Fibroblast of the aortic adventitia (primary cell): ENCODE measurements at regions not wholly inside any gene's neighbourhood (a gene's known extent, or its start where the extent isn't known, plus 50 kb on each side); places are given as distances from the start of the nearest gene placed in this dataset.

Experiments
- DNase-seq: peaks from one replicate; pipeline ENCODE4 v3.0.0-alpha.2; 2010; ENCODE audit warnings: low read depth
- H3K4me3 ChIP-seq: 2 replicates; pipeline ENCODE4 v1.5.1; 2011; ENCODE audit warnings: low read depth, mild to moderate bottlenecking, control low read depth, low read length, moderate library complexity
- TF ChIP-seq, protein P1 (sequence below): IDR thresholded peaks from 2 replicates; pipeline ENCODE4 v1.5.1; 2011; ENCODE audit warnings: mild to moderate bottlenecking, low read length, control low read depth, inconsistent platforms; ENCODE audit not compliant: insufficient read depth

DNA sequence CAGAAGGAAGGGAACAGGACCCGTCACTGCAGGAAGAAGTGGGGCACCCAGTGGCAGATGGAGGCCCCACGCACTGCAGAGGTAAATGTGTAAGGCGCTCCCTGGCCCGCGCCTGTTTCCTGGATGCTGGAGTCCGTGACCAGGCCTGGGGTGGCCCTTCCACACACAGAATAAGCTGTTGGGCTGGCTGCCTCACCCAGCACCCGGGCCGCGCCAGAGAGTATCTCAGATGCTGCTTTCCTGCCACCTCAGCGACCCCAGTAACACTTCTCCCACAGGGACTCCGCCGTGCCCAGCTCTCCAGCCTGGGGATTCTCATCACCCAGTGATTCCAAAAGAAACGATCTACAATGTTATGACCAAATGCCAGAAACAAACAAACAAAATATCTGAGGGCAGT, 1993.1 kb downstream of the TP53TG3F start:
- no peak overlapping the region for H3K4me3 ChIP-seq
- DNase-seq = no peak
- TF ChIP-seq, protein P1, sequence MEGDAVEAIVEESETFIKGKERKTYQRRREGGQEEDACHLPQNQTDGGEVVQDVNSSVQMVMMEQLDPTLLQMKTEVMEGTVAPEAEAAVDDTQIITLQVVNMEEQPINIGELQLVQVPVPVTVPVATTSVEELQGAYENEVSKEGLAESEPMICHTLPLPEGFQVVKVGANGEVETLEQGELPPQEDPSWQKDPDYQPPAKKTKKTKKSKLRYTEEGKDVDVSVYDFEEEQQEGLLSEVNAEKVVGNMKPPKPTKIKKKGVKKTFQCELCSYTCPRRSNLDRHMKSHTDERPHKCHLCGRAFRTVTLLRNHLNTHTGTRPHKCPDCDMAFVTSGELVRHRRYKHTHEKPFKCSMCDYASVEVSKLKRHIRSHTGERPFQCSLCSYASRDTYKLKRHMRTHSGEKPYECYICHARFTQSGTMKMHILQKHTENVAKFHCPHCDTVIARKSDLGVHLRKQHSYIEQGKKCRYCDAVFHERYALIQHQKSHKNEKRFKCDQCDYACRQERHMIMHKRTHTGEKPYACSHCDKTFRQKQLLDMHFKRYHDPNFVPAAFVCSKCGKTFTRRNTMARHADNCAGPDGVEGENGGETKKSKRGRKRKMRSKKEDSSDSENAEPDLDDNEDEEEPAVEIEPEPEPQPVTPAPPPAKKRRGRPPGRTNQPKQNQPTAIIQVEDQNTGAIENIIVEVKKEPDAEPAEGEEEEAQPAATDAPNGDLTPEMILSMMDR = no peak

DNA sequence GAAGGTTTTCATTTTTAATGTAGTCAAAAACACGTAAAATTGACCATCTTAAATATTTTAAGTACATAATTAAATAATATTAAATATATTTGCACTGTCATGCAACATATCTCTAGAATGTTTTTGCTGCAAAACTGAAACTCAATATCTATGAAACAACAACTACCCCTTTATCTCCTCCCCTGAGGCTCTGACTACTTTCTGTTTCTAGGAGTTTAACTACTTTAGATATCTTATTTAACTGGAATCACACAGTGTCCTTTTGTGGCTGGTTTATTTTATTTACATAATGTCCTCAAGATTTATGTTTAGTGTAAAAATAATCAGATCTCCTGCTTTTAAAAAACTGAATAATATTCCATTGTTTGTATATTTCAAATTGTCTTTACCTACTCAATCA, 2003.9 kb downstream of the TP53TG3F start:
- TF ChIP-seq, protein P1 = no peak
- no peak for DNase-seq
- H3K4me3 ChIP-seq = no peak overlapping the region

DNA sequence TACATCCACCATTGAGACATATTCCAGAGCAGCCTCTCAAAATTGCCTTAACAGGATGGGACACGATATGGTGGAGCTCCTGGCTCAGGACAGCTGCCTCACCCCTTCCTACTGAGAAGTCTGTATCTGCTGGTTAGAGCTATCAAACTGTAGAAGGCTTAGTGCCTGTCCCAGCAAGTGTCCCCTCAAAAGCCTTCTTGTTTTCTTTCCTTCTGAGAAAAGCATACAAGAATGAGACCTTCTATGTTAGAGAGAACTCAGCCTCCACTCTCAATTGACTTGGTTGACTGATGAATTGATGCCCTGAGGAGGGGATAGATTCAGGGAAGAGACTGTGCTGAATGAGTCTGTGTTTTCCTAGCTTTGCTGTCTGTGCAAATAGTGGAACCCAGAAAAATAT, 2020.9 kb downstream of the TP53TG3F start:
- H3K4me3 ChIP-seq = no peak overlapping the region
- DNase-seq = no peak
- TF ChIP-seq, protein P1 = no peak

DNA sequence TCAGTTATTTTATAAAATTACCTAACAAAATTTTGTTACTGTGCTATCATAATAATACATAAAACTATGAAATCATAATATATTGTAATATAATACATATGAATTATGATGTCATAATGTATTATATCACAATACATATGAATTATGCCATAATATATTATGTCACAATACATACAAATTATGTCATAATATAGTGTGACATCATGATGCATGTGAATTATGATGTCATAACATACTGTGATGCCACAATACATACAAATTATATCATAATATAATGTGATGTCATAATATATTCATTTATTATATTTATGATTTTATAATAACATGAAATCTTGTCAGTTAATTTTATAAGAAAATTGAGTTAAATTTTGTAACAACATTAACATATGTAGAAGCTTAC, 2021.6 kb downstream of the TP53TG3F start:
- no peak overlapping the region for H3K4me3 ChIP-seq
- no peak for DNase-seq
- TF ChIP-seq, protein P1 = no peak

DNA sequence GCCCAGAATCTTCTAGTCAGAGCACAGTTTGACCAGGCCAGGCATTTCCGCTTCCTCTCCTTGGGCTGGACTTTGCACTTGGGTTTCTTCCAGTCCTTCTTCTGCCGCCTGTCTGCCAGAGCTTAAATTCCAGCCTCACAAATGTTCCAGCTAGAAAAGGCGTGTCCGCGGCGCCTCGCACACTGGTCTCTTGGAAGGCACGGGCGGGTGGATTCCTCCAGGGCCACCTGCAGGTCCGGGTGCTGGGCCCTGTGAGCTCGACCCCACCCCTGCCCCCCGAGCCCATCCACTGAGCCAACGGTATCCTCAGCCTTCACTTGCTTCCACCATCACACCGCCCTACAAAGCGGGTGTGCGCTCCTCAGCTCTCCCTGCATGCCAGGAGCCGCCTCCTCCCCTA, 2026.5 kb downstream of the TP53TG3F start:
- no peak for DNase-seq
- H3K4me3 ChIP-seq = no peak overlapping the region
- TF ChIP-seq, protein P1 = no peak

DNA sequence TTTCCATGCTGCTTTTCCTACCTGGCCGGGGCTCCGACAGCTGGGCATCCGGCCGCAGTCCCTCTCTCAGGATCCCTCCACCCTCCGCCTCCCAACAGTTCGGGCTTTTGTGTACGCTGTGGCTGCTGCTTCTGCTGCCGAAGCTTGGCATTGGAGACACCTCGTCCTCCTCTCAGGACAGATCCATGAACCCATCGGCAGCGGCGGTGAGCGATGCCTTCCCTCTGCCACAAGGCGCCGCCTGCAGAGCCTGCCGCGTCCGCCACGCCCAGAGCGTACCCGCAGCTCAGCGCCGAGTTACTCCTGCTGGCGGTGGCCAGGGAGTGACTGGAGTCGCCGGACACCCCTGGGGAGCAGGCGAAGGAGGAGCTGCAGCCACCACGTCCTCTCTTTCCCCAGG, 2032.8 kb downstream of the TP53TG3F start:
- DNase-seq = no peak
- TF ChIP-seq, protein P1 = no peak
- no peak overlapping the region for H3K4me3 ChIP-seq

DNA sequence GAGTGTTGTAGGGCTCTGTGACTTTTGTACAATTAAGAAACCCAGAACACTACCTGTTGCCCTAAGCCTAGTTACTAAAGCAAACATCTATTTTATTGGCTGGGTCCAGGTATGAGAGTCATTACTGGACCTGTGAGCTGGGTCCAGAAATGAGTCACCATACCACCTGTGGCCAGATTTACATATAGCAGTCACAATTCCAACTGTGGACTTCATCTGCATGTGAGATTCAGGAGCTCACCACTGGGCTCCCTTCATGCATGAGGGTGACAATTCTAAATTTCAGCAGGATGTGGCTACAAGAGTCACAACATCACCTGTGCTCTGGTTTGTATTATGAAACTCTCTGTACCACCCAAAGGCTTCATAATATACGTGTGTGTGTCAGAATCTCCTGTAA, 2038.0 kb downstream of the TP53TG3F start:
- TF ChIP-seq, protein P1 = no peak
- DNase-seq = no peak

More for the DNA sequence above, 2038.0 kb downstream of the TP53TG3F start:
- H3K4me3 ChIP-seq = no peak overlapping the region
